HCT116 (cell line): ENCODE measurements at regions not wholly inside any gene's neighbourhood (a gene's known extent, or its start where the extent isn't known, plus 50 kb on each side); places are given as distances from the start of the nearest gene placed in this dataset.

ENCODE experiments used
- EZH2phosphoT487 ChIP-seq: fragments of 200-600 bp; IDR thresholded peaks from 2 replicates; pipeline ENCODE4 v1.6.1; 2018; ENCODE audit warnings: antibody characterized with exemption, borderline replicate concordance
- POLR2AphosphoS5 ChIP-seq: IDR thresholded peaks from 2 replicates; pipeline ENCODE4 v1.6.1; 2011; ENCODE audit warnings: mild to moderate bottlenecking, low read depth, low read length, moderate library complexity
- RAD21 ChIP-seq: IDR thresholded peaks from 2 replicates; pipeline ENCODE4 v1.6.1; 2012; ENCODE audit warnings: low read depth, mild to moderate bottlenecking
- TCF7L2 ChIP-seq: IDR thresholded peaks from 2 replicates; pipeline ENCODE4 v1.7.0; 2011; ENCODE audit warnings: borderline replicate concordance, inconsistent platforms; ENCODE audit not compliant: insufficient read depth, insufficient read length; ENCODE audit errors: extremely low read depth
- YY1 ChIP-seq: IDR thresholded peaks from 2 replicates; pipeline ENCODE4 v1.6.1; 2011; ENCODE audit warnings: low read length, low read depth, moderate library complexity, mild to moderate bottlenecking; ENCODE audit not compliant: insufficient replicate concordance; ENCODE audit errors: extremely low read depth
- TF ChIP-seq, protein P1 (sequence below): IDR thresholded peaks from 2 replicates; pipeline ENCODE4 v1.6.1; 2012

DNA sequence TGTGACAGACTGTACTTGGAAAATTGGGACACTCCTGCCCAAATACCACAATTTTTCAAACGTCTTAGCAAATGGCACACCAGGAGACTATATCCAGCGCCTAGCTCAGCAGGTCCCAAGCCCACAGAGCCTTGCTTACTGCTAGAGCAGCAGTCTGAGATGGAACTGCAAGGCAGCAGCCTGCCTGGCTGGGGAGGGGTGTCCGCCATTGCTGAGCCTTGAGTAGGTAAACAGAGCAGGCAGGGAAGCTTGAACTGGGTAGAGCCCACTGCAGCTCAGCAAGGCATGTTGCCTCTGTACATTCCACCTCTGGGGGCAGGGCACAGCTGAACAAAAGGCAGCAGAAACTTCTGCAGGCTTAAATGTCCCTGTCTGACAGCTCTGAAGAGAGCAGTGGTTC lies 1003.3 kb upstream of the MAP3K7 start:
- TF ChIP-seq, protein P1, sequence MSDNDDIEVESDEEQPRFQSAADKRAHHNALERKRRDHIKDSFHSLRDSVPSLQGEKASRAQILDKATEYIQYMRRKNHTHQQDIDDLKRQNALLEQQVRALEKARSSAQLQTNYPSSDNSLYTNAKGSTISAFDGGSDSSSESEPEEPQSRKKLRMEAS = no peak
- TF ChIP-seq RAD21 (no peak), EZH2phosphoT487 (no peak), YY1 (no peak), TCF7L2 (no peak), POLR2AphosphoS5 (no peak)
